CD4-positive, alpha-beta T cell treated with Interleukin-12 subunit alpha and Interleukin-12 subunit beta, for 1 hour (primary cell): ENCODE measurements at regions not wholly inside any gene's neighbourhood (a gene's known extent, or its start where the extent isn't known, plus 50 kb on each side); places are given as distances from the start of the nearest gene placed in this dataset.
"Not testable (repeated sequence)": the region's sequence is repeated elsewhere in the genome, so short reads cannot be mapped to it uniquely, and the experiment has no call there.

Source experiments
- DNase-seq: peaks from one replicate; pipeline ENCODE4 v3.0.0-alpha.2; 2020

- DNase-seq = no peak
These were observed 1438.8 kb upstream of the ALCAM start for GRCh38 chr3:103927896-103928295.

GRCh38 chr3:103937094-103937493, 1429.6 kb upstream of the ALCAM start:
- no peak for DNase-seq

GRCh38 chr3:103947062-103947461, 1419.6 kb upstream of the ALCAM start:
- no peak for DNase-seq

GRCh38 chr3:103949693-103950092, 1417.0 kb upstream of the ALCAM start:
- DNase-seq = no peak

- DNase-seq = no peak
These were observed 1416.0 kb upstream of the ALCAM start for GRCh38 chr3:103950676-103951075.

- DNase-seq = no peak
These were observed 1412.9 kb upstream of the ALCAM start for GRCh38 chr3:103953796-103954195.

- DNase-seq = no peak
These were observed 1405.9 kb upstream of the ALCAM start for GRCh38 chr3:103960819-103961218.

GRCh38 chr3:103963599-103963998, 1403.1 kb upstream of the ALCAM start:
- DNase-seq = no peak

GRCh38 chr3:103965764-103966163, 1400.9 kb upstream of the ALCAM start:
- DNase-seq = no peak

GRCh38 chr3:103966749-103967148, 1400.0 kb upstream of the ALCAM start:
- no peak for DNase-seq

GRCh38 chr3:103968131-103968530, 1398.6 kb upstream of the ALCAM start:
- DNase-seq = no peak

- DNase-seq = no peak
These were observed 1398.0 kb upstream of the ALCAM start for GRCh38 chr3:103968751-103969150.

GRCh38 chr3:103976931-103977339, 1389.8 kb upstream of the ALCAM start:
- DNase-seq = no peak

- no peak for DNase-seq
These were observed 1389.3 kb upstream of the ALCAM start for GRCh38 chr3:103977417-103977816.

- DNase-seq = no peak
These were observed 1375.1 kb upstream of the ALCAM start for GRCh38 chr3:103991461-103992115.

GRCh38 chr3:103992469-103992868, 1374.2 kb upstream of the ALCAM start:
- no peak for DNase-seq

- no peak for DNase-seq
These were observed 1361.8 kb upstream of the ALCAM start for GRCh38 chr3:104004956-104005355.

- DNase-seq = no peak
These were observed 1360.9 kb upstream of the ALCAM start for GRCh38 chr3:104005815-104006214.

GRCh38 chr3:104018541-104018940, 1348.2 kb upstream of the ALCAM start:
- DNase-seq = no peak

GRCh38 chr3:104031598-104031997, 1335.1 kb upstream of the ALCAM start:
- DNase-seq = no peak

- DNase-seq = no peak
These were observed 1334.4 kb upstream of the ALCAM start for GRCh38 chr3:104032283-104032682.

GRCh38 chr3:104040896-104041295, 1325.8 kb upstream of the ALCAM start:
- no peak for DNase-seq

GRCh38 chr3:104043001-104043543, 1323.6 kb upstream of the ALCAM start:
- DNase-seq = not testable (repeated sequence)

GRCh38 chr3:104044002-104044401, 1322.7 kb upstream of the ALCAM start:
- no peak for DNase-seq

- no peak for DNase-seq
These were observed 1300.1 kb upstream of the ALCAM start for GRCh38 chr3:104066658-104067057.
